ENCODE measurements at regions not wholly inside any gene's neighbourhood (a gene's known extent, or its start where the extent isn't known, plus 50 kb on each side); places are given as distances from the start of the nearest gene placed in this dataset.

DNA sequence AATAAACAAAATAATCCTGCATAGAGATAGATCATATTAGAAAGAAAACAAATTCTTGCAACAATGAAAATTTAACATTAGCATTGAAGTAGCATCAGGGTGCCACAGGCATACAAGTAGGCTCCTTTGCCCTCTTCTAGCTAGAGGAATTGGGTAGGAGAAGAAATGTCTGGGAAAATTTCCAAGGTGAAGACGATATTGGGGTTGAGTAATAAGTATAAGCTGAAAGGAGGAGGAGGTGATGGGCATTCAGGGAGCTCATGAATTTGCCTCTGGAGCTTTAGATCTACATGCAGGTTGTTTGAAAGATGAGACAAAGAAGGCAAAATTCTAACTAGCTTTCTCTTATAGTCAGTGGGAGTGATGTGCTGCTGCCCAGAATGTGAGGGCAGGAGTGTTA, 504.9 kb downstream of the CCDC85A start:
- intact Hi-C loops (cut with DNase I), result no loop called here
- DNase-seq, result no peak

DNA sequence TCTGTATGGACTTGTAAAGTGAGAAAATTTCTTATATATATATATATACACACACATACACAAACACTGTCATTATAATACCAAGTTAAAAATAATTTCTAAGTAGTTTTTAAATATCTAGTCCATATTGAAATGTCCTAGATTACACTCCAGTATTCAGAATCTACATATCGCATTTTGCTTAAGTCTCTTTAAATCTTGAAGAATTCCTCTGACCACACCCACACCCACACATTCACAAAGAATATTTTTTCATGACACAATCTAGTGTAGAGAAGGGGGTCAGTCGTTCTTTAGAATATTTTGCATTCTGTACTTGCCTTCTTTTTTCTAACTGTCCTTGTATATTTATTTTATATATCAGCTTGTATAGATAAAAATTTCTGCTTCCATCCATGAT, 509.7 kb downstream of the CCDC85A start:
- intact Hi-C loops (cut with DNase I), result no loop called here
- no peak for DNase-seq

DNA sequence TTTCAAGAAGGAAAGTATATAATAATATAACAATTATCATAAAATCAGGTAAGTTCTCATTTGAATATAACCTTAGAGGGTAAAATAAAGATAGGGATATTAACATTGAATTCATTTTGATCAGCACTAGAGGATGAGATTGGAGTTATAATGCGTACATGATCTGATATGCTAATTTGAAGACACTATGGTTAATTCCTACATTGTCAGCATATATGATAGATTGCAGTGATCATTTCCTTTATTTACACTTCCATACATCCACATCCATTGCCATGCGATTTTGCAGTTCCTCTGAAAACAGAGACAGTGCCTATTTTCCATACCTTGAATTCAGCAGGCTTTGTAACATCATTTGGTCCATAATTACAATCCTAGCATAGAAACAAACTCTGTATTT, 519.2 kb downstream of the CCDC85A start:
- DNase-seq, result no peak
- intact Hi-C loops (cut with DNase I), result no loop called here

DNA sequence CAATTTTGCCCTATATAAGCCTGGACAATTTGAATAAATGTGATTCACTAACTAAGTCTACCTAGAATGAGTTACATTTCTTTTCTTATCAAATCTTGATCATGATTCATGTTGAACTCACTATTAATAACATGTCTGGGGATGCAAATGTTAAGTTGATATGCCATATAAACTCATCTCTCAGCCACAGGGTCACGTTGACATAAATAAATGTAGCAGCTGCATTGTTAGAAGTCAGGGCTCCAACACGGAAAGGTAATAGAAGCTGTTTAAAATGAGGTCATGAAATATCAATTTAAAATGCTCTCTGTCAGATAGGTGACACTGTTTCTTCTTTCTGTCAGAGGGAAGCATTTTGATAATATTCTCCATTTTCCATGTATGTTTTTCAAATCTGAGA, 521.9 kb downstream of the CCDC85A start:
- DNase-seq, result no peak
- intact Hi-C loops (cut with DNase I), result no loop called here

DNA sequence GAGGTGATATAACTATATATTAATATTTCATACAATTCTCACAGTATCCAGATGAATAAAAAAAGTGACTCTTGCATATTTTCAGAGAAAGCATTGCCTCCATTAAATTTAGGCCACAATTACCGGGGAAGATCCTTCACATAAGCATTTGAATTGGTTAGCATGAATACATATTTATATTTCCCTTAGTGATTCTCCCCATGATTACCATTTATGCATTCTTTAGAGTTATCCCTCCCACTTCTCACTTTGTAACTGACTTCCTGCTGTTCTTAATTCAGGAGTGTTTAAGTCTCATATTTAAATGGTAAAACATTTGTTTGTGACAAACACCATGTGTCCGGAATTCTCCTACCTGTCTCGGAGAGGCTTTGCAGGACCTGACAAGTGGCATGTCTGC, 523.4 kb downstream of the CCDC85A start:
- intact Hi-C loops (cut with DNase I), result no loop called here
- no peak for DNase-seq

DNA sequence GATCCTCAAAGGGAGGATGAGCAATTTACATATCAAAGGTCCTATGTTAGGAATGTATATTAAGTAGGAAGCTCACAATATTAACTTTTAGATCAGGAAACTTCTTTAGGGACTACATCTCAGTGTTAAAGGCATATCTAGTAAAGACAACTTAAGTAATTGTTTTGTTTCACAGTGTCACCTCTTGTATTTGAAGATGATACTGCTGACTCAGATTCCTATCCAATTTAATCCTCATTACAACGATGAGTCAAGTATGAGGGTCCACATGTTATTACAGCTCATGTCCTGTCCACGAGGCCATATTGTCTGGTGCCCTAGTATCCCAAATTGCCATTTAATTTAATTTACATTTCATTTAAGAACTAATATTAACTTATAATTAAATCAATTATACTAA, 523.9 kb downstream of the CCDC85A start:
- intact Hi-C loops (cut with DNase I), result no loop called here
- no peak for DNase-seq

DNA sequence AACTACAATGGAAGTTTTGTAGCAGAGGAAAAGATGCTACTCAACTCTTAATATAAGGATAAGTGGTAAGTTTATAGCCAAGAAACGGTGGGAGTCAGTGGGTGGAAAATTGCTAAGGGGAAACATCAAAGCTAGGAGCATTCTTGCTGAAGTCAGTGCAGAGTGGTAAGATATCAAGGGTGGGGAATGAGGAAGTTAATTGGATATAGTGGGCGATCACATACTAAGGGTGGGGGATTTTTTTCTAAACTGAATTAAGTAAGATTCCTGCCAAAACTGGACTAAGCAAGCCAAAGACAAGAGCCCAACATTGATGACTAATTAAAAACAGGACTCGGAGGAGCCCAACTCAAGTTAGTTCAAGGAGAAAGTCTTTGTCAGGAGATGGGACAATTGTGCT, 525.4 kb downstream of the CCDC85A start:
- intact Hi-C loops (cut with DNase I), result no loop called here
- DNase-seq, result no peak

DNA sequence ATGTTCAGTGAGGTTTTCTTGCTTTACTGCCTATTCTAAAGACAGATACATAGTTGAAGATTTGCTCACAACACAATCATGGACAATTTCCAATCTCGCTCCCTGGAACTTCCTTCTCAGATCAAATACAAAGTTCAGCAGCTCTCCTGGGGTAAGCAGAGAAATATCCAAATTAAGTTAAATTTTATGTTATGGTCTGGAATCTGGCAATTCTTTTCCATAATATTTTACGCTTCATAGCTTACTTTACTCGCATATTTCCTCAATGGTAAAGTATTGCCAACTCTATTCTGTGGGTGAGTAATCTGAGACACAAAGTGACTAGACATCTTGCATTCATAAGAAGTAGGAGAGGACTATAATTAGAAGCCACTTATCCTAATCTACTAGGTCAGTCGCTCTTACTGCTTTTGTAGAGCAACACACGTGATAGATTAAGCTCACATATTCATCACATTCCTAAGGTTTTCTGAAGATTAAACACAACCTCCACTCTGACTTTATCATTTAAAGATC, 529.4 kb downstream of the CCDC85A start:
- no peak for DNase-seq
- intact Hi-C loops (cut with DNase I), result no loop called here

DNA sequence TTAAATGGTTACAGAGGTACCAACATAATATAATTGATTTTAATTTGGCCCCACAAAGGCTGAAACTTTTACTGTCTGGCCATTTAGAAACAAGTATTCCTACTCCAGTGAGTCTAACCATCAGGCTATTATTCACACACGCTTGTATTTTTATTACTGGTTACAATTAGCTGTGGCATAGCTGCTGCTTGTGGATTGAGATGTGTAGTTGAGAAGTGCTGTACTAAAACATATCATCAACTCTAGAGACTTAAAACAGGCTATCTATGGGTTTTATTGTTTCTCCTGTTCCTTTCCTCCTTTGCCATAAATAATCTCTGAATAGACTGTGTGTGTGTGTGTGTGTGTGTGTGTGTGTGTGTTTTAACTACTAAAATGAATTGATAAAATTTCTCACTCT, 530.2 kb downstream of the CCDC85A start:
- DNase-seq, result no peak
- intact Hi-C loops (cut with DNase I), result no loop called here

DNA sequence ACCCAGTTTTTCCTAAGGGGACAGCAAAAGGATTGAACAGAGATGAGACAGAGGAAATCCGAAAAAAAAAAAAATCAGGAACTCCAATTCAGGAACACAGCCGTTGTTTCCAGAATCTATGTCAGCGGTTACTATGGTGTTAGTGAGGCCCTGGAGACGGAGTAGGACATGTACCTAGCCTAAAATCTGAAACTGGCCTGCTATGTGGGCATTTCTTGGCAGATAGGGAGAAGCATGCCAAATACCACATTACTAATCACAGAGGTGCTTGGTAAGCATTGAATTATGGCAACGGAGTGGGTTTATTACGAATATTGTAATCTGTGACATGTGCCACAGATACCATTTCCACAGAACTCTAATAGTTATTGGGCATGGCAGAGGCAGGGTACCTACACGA, 530.6 kb downstream of the CCDC85A start:
- intact Hi-C loops (cut with DNase I), result no loop called here
- DNase-seq, result no peak

DNA sequence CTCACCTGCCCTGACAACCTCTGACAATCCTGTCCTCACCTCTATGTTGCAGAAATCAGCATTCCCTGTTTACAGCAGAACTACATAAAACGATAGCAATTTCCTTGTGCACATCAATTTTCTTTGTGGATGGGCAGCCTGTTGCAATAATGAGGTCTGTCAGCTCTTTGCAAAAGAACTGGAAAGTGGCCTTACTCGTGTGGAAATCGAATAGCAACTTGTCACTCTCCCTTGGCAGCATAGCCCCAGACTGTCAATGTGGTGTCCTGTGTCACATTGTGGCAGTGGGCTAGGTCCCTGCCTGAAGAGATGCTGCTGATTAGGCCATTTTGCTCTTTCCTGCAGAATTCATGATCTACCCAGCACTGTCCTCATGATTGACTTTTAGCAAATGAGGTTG, 531.9 kb downstream of the CCDC85A start:
- DNase-seq, result no peak
- intact Hi-C loops (cut with DNase I), result no loop called here

DNA sequence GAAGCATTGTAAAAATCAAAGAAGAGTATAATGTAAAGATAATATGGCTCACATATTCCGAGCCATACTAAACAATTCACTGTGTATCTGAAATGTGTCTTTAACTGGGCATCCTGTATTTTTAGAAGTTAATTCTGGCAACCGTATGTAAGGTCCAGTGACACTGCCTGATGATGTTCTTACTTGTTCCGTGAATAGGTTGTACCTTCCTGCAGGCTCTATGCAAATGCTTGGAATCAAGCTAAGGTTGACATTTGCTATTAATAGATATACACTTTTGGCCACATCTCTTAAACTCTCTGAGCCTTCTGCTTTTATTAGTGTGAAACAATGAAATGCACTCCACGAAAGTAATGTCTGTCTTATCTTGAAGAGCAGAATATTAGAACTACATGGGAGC, 534.6 kb downstream of the CCDC85A start:
- intact Hi-C loops (cut with DNase I), result no loop called here
- no peak for DNase-seq

DNA sequence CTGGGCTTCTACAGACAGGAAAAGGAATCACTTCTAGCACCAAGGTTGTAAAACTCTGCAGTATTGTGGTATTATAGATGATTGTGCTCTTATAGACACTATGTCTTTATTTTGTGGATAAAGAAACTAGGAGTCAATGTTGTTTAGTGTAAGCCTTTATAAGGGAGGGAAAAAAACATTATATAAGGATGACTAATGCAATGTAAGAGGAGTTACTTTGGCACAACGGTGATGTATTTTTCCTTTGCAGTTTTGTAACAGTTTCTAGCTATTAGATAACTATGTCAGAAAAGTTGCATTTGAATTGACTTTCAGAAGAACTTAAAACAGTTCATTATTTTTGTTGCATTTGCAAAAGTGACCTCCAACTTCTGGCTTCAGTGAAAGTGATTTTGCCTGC, 545.4 kb downstream of the CCDC85A start:
- no peak for DNase-seq
- intact Hi-C loops (cut with DNase I), result no loop called here

DNA sequence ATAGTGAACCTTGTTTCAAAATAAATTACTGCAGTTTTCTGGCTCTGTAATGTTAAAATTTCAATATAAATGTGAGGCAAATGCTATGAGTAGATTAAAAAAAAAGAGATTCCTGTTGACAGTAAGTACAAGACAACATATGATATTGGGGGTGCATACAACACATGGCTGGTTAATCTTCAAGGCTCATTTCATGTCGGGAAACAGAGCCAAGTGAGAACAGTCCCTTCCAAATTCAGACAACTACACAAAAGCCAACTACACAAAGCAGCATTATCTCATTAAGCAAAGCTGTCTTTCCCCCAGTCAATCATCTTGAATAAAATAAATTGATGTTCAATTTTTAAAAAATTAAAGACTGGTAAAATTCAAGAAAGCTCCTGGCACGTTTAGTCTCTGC, 549.2 kb downstream of the CCDC85A start:
- intact Hi-C loops (cut with DNase I), result no loop called here
- DNase-seq, result no peak

DNA sequence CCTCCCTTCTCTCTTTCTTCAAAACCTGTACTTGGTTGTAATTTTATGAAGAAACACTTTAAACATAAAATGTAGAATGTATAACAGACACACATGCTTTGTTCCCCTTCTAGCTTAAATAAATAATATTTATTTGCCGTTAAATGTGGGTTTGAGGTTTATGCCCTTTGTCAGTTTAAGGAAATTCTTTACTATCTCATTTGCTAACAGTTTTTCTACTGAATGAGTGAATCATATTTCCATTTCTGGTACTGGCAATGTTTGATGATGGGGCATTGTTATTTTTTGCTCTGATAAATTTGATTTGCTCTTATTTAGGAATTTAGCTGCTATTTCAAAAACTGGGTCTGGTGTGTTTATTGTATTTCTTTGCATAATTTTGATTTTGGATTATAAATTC, 555.6 kb downstream of the CCDC85A start:
- DNase-seq, result no peak
- intact Hi-C loops (cut with DNase I), result no loop called here

DNA sequence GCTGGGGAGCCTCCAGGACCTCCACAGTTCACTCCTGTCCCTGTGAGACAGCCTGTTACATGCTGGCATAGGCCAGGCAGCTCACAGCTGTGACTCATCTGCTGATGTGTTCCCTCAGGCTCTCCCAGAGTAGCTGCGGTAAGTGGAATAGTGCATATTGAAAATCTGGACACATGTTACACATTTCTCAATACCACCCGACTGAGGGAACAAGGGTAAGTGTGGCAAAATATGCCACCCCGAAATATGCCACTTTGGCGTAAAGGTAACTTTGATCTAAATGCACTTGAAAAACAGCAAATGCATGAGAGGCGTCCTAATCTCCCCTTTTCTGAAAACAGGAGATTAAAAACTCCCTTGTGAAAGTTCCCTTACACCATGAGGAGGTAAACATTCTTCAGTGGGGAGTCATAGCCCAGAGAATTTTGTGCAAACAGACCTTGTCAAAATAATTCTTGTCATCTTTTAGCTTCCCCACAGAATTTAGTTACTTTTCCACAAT, 557.9 kb downstream of the CCDC85A start:
- intact Hi-C loops (cut with DNase I), result no loop called here

DNA sequence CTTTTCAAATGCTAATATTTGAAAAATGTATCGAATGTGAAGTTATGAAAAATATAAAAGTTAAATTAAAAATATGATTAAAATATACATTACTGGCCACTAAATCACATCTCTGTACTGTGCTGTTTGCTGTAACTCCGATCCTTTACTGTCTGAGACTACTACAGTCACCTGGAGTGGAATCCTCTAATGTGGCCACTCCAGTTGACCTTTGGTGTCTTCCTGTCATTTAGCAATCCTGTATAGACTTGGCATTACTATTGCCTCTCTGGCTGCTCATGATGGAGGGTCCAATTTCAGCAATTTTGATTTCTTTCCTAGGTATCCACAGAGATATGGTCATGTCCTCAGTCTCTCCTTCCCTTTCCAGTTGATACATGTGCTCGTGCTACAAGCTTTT, 560.0 kb downstream of the CCDC85A start:
- intact Hi-C loops (cut with DNase I), result no loop called here
- DNase-seq, result no peak

More for the DNA sequence above, 557.9 kb downstream of the CCDC85A start:
- peak in 6 of 10 donors; percentile 4 to 86 (median 39) for DNase-seq

DNA sequence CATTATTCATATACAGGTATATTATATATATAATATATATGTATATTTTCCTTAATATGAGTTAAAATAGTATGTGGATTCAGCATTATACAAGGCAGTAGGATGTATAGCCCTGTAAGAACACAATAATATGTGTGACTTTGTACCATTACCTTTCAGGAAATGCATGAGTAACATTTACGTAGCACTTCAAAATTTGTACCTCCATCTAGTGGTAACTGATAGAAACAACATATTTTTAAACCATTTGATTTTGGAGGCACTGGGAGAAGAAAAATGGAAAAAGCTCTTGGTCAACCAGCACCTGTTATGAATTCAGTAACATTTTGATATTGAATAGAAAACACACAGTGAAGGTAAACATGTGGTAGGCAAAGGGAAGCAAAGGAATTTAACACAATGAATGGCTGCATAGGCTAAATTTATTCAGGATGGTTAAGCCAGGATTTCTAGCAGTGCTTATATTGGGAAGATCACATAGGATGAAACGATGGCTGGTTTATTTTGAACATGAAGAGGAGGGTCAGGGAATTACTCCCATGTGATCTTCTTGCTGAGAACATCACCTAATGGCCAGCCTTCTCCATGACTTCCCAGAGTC, 565.5 kb downstream of the CCDC85A start:
- intact Hi-C loops (cut with DNase I), result loop anchor here (5.0 kb wide), 1 partner anchor 567 kb away; the partner anchor contains the start of gene CCDC85A
- no peak for DNase-seq

DNA sequence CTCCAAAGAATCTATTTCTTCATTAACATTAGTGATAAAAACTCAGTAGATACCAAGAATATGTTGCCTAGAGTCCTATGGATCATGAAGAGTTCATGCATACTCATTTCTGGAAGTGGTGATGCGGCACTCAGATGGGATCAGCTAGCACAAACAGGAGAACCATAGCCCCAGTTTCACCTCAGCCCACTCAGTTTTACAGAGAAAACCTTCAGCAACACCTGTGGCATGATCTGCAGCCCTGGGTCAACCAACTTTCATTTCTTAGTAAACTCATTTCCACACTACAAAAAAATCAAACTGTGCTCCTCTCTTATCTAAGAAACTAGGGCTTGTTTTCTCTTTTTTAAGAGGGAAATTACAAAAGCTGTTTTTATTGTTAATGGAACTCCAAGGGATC, 569.4 kb downstream of the CCDC85A start:
- intact Hi-C loops (cut with DNase I), result no loop called here
- no peak for DNase-seq

DNA sequence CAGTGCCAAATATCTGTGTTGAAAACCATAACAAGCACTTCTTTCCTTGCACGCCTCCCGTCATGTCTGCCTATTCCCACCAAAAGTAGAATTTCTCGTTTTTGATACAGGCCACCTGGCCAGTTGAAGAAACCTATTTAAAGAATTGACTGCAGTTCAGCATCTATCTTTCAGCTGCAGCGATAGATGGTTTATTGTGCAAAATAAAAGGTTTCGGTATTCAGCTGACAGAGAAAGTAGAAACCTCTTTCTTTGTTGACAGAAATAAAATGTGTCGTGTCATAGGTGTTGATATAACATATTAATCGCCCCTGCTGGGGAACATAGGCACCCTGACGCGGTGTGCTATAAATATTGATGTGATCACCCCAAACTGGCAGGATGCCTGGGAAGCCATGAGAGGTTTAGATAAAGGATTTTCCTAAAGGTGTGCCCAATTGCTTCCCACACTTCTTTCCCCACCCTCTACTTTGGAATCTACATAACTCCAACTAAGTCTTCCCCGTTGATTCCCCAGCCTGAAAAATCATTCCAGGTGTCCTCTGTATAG, 570.4 kb downstream of the CCDC85A start:
- no peak for DNase-seq
- intact Hi-C loops (cut with DNase I), result no loop called here

DNA sequence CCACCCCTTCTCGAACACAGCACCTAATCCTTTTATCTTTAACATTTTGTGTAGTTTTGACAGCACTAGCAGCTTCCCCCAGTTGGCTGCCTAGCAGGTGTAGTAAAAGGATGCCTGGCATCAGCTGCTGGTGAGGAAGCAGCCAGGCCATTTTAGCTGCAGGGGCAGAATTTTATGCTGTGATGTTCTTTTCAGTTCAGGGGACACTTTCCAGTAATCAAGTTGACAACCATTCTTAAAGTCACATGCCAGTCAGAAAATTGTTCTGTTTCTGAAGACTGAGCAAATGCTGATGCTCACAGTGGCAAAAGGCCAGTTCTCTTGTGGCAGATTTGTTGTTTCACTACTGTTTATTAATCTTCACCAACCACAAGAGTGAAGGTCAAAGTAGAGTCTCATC, 570.8 kb downstream of the CCDC85A start:
- DNase-seq, result peak in 1 of 10 donors; percentile 29
- intact Hi-C loops (cut with DNase I), result no loop called here

DNA sequence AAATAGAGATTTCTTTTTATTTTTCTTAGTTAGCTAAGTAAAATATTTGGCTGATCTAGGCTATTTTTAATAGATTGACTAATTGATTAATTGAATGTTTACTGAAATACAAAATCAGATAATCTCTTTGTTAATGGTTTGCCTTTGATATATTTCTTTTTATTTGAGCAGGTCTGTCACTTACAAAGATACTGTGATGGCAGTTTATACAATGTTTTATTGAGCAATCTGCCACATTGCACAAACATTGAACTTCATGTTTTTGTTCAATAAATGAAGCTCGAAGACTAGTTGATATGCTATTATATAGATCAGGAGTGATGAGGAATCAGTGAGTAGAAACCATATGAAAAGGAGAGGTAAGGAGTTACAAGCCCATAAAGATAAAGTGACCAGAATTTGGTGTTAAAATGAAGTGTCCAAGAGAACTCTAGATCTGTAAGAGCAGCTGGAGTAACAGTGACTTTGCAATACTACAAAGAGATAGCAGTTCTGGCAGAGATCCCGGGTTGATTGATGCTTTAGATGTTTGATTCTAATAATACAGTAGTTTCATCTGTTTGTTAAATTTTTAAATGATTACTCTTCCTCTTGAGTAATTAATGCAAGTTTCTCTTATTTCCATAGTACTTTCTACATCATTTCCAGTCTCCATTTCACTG, 574.2 kb downstream of the CCDC85A start:
- no peak for DNase-seq
- intact Hi-C loops (cut with DNase I), result no loop called here

Measured in posterior cingulate gyrus (tissue), 11 donors.